Fibroblast of mammary gland (primary cell): ENCODE measurements at regions not wholly inside any gene's neighbourhood (a gene's known extent, or its start where the extent isn't known, plus 50 kb on each side); places are given as distances from the start of the nearest gene placed in this dataset.

Experiments
- DNase-seq: peaks from one replicate; pipeline ENCODE4 v3.0.0-alpha.2; 2010; ENCODE audit warnings: low read depth
- H3K4me3 ChIP-seq: 2 replicates; pipeline ENCODE4 v1.5.1; 2011; ENCODE audit warnings: low read depth, mild to moderate bottlenecking, low read length, moderate library complexity; ENCODE audit not compliant: control insufficient read depth
- TF ChIP-seq, protein P1 (sequence below): conservative IDR thresholded peaks from 2 replicates; pipeline ENCODE4 v1.5.1; 2011; ENCODE audit warnings: low read depth, low read length, inconsistent platforms; ENCODE audit not compliant: control insufficient read depth, insufficient read depth

DNA sequence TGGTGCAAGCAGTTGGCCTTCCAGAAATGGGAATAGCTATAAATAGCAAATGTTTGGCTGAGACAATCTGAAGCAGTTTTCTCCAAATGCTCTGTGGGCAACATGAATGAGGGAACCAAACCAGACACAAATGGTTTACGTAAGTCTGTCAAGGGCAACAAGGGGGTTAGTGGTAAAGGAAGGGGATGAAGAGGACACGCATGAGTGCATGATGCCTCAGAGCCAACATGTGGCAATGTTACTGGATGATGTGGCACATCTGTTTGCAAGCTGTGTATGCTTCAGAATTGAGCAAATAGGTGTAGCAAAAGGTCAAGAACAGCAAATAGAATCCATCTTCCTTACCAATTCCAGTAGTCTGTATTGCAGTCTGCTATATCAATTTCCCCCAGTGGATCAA is 76.3 kb upstream of the LMO4 start:
- H3K4me3 ChIP-seq = no peak overlapping the region
- DNase-seq = peak; percentile 99
- TF ChIP-seq, protein P1, sequence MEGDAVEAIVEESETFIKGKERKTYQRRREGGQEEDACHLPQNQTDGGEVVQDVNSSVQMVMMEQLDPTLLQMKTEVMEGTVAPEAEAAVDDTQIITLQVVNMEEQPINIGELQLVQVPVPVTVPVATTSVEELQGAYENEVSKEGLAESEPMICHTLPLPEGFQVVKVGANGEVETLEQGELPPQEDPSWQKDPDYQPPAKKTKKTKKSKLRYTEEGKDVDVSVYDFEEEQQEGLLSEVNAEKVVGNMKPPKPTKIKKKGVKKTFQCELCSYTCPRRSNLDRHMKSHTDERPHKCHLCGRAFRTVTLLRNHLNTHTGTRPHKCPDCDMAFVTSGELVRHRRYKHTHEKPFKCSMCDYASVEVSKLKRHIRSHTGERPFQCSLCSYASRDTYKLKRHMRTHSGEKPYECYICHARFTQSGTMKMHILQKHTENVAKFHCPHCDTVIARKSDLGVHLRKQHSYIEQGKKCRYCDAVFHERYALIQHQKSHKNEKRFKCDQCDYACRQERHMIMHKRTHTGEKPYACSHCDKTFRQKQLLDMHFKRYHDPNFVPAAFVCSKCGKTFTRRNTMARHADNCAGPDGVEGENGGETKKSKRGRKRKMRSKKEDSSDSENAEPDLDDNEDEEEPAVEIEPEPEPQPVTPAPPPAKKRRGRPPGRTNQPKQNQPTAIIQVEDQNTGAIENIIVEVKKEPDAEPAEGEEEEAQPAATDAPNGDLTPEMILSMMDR = no peak

DNA sequence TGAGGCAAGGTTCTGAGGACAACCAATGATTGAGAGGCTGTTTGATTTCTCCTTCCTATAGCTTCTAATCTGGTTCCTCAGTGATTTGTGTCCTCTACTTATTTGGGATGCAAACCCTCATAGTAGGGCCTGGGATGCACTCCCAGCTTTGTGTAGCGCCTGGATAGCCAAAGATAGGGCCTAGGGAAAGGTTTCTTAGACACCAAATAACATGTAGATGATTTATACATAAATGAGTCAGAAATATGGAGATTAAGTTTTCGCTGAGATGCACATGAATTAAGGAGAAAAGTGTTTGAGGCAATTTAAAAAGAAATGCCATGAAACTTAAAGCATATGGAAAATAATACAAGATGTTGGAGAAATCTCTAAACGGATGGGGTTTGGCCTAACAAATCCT is 66.0 kb upstream of the LMO4 start:
- no peak for DNase-seq
- TF ChIP-seq, protein P1 = no peak
- no peak overlapping the region for H3K4me3 ChIP-seq

DNA sequence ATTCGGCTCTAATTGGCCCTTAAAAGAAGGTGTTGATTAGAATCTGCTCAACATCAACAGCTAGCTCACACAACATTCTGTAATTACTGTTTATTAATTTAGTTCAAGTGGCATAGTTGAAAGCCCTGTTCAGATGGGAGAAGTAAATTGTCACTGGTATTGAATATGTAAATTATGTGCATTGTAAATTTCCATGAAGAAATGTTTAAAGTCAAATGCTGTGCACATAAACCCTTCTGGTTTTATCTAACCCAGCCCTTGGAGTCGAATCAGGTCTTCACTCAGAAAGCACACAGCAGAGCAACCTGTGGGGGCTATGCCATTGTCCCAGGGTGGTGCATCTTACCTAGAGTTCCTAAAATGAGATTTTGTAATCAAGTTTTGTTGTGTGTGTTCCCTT is 65.4 kb upstream of the LMO4 start:
- TF ChIP-seq, protein P1 = no peak
- no peak overlapping the region for H3K4me3 ChIP-seq
- no peak for DNase-seq

DNA sequence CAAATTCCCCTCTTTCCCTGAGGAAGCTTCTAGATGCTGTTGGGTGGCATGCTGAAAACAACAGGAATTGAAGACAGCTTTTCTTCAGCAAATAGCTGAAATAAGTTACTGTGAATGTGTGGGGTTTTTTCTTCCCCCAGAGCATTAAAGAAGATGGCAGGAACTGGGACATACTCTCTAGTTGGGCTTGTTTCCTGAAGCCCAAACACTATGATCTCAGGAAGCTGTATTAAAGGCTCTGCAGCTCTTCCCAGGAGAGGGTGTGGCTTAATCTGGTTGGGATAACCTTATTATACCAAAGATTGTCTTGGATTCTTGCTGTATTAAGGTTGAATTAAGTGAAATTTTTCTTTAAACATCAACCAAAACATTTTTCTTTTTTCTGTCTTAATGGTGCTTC is 64.9 kb upstream of the LMO4 start:
- TF ChIP-seq, protein P1 = no peak
- H3K4me3 ChIP-seq = no peak overlapping the region
- no peak for DNase-seq

DNA sequence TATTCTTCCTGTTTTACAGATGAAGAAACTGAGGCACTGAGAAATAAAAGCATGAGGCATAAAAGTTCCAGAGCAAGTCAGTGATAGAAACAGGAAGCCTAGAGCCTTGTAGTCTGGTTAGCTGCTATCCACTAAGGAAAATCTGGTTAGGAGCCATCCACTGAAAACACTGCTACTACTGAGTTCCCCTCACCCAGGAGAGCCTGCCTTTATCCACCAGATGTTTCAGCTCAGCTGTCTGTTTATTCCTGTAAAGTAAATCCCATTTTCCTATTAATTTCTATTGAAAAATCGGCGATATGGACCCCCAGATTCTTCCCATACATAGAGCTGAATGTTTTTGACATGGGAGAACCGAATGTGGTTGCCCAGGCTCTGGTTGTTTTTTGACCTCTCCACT is 63.7 kb upstream of the LMO4 start:
- H3K4me3 ChIP-seq = no peak overlapping the region
- DNase-seq = no peak
- TF ChIP-seq, protein P1 = no peak

DNA sequence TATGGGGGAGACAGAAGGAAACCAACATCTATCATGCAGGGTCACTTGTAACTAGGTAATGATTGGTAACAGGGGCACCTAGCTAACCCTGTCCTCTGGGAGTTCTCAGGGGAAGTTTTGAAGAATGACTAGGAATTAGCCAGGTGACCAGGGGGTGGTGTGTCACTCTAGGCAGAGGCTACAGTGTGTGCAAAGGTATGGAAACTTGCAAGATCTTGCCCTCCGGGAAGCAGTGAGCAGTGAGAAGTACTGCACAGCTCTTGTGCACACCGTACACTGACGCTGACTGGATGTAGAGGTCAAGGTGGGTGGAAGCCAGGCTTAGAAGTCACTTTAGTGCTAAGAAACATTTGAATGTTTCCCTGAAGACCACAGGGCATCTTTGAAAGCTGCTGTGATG is 62.9 kb upstream of the LMO4 start:
- no peak overlapping the region for H3K4me3 ChIP-seq
- no peak for DNase-seq
- TF ChIP-seq, protein P1 = no peak

DNA sequence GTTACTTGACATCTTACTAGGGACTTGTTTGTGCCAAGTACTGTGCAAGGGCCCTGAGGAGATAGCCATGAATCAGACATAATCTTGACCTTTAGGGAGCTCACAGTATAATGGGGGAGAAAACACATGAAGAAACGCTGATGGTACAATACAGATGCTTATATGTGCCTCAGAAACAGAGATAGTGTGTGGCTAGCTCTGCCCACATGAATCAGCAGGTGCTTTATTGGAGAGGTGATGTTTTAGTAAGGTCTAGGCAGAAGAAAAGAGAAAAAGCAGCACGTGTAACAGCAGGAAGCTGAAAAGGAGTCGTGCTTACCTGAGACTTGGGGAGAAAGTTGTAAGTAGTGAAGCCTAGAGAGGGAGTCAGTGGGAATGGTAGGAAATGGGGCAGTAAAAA is 60.6 kb upstream of the LMO4 start:
- no peak for DNase-seq
- H3K4me3 ChIP-seq = no peak overlapping the region
- TF ChIP-seq, protein P1 = no peak
